ENCODE measurements at regions not wholly inside any gene's neighbourhood (a gene's known extent, or its start where the extent isn't known, plus 50 kb on each side); places are given as distances from the start of the nearest gene placed in this dataset.

DNA sequence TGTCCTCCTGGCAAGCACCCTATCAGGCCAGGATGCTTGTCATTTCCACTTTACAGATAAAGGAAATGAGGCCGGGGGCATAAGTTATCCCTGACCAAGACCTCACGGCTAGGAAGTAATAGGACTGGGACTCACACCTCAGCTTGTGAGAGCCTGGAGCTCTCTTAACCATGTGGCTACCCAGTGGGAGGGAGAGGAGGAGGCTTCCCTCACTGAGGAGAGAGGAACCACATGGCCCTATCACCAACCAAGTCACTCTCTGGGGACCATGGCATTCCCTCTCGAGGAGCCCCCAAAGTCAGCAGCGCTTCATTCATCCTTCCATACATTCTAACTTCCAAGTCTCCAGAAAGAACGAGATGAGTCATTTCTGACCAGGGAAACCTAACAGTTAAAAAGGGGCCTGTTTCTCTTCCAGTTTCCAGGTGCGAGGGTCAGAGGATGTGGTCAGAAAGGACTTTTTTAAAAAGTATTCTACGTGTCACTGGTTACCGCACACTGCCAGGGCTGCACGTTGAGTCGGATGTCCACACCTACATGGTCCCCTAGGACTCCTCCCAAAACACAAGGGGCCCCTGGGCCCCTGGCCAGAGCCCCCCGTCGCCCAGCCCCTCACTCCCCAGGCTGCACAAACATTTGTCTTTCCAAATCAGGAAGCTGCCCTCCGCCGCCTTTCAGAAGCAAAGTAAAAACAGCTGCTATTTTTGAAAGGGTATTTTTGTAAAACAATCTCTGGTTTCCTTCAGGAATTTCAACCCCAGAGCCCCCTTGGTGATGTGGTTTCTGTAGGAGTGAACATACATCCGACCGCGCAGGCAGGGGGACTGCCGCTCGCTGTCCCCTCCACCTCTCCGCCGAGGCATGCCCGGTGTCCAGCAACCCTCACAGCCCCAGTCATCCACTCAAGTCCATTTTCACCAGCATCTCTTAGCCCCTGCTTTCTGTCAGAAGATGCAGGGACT is 128.2 kb upstream of the CHST15 start:
- H2AFZ ChIP-seq (ENCODE audit: low read length) = peak overlapping the region; percentile 84

DNA sequence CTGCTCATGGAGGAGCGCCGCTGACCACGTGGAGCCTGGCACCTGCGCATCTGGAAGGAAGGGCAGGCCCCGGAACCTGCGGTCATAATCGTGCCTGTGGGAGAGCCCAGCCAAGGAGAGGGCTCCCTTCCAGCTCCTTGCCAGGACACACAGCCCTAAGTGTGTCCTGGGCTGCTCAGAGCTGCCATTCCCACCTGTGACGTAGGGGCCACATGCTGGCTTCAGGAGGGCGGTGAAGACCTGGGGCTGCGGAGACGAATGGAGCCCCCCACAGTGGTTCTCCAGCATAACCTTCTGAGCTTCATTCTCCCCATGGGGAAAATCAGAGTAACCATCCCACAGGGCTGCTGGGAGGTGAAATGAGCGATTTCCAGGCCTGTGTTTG is 127.6 kb upstream of the CHST15 start:
- Histone ChIP-seq H3K9me3 (ENCODE audit: low read length) (no peaks in the 10 kb centered on the region), H3K27ac (ENCODE audit: low read depth, low read length, poor library complexity, severe bottlenecking) (no peak overlapping the region), H4K20me1 (ENCODE audit: insufficient read depth, low read length) (no peaks in the 10 kb centered on the region), H3K4me1 (ENCODE audit: insufficient read depth, low read length, poor library complexity, severe bottlenecking) (peaks cover 25% of the 10 kb centered on the region), H3K79me2 (ENCODE audit: insufficient read depth, low read depth, low read length) (no peaks in the 10 kb centered on the region), H3K4me2 (ENCODE audit: low read length) (peak overlapping the region; percentile 73; the same call in 1 of the 2 replicates), H3K4me3 (ENCODE audit: low read depth, low read length, poor library complexity, severe bottlenecking) (no peak overlapping the region), H3K9me2 (ENCODE audit: insufficient read depth, low read length) (no peaks in the 10 kb centered on the region), H2AFZ (ENCODE audit: low read length) (peak overlapping the region; percentile 84; the same call in 1 of the 2 replicates), H3K36me3 (ENCODE audit: insufficient read depth, low read length) (no peaks in the 10 kb centered on the region)
- DNase-seq (ENCODE audit: low spot score) = no peak
- ChIA-PET CTCF (ENCODE audit: unreplicated experiment) (no interaction called here), POLR2A (interaction anchor here (0.6 to 0.8 kb wide), 2 partner anchors 116 to 206 kb away, joined by 4 to 5 read pairs; no protein-coding TSS in a partner anchor)
- BruUV-seq (replicated peaks) = no TSS peak
- intact Hi-C loops (cut with micrococcal nuclease; ENCODE audit: unreplicated experiment) = loop anchor here (10.0 kb wide), 2 partner anchors 116 to 226 kb away; no protein-coding TSS in a partner anchor
- TF ChIP-seq, protein P1, sequence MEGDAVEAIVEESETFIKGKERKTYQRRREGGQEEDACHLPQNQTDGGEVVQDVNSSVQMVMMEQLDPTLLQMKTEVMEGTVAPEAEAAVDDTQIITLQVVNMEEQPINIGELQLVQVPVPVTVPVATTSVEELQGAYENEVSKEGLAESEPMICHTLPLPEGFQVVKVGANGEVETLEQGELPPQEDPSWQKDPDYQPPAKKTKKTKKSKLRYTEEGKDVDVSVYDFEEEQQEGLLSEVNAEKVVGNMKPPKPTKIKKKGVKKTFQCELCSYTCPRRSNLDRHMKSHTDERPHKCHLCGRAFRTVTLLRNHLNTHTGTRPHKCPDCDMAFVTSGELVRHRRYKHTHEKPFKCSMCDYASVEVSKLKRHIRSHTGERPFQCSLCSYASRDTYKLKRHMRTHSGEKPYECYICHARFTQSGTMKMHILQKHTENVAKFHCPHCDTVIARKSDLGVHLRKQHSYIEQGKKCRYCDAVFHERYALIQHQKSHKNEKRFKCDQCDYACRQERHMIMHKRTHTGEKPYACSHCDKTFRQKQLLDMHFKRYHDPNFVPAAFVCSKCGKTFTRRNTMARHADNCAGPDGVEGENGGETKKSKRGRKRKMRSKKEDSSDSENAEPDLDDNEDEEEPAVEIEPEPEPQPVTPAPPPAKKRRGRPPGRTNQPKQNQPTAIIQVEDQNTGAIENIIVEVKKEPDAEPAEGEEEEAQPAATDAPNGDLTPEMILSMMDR (conservative IDR thresholded peaks at IDR 0.05; ENCODE audit: low read length) = no peak

More for the DNA sequence above, 128.2 kb upstream of the CHST15 start:
- Histone ChIP-seq H3K9me3 (ENCODE audit: low read length) (peaks cover 4% of the 10 kb centered on the region; the same call in 1 of the 2 replicates), H3K4me3 (ENCODE audit: low read depth, low read length, poor library complexity, severe bottlenecking) (peak overlapping the region; percentile 33), H3K36me3 (ENCODE audit: insufficient read depth, low read length) (no peaks in the 10 kb centered on the region), H4K20me1 (ENCODE audit: insufficient read depth, low read length) (no peaks in the 10 kb centered on the region), H3K4me2 (ENCODE audit: low read length) (peak overlapping the region; percentile 73), H3K79me2 (ENCODE audit: insufficient read depth, low read depth, low read length) (no peaks in the 10 kb centered on the region), H3K4me1 (ENCODE audit: insufficient read depth, low read length, poor library complexity, severe bottlenecking) (peaks cover 25% of the 10 kb centered on the region), H3K9me2 (ENCODE audit: insufficient read depth, low read length) (no peaks in the 10 kb centered on the region), H3K27ac (ENCODE audit: low read depth, low read length, poor library complexity, severe bottlenecking) (no peak overlapping the region)
- no peak for TF ChIP-seq EZH2phosphoT487 (IDR thresholded peaks at IDR 0.05; ENCODE audit: borderline replicate concordance, low read depth, low read length)
- TF ChIP-seq, protein P1 (conservative IDR thresholded peaks at IDR 0.05; ENCODE audit: low read length) = no peak
- POLR2A ChIA-PET = interaction anchor here (0.6 to 0.8 kb wide), 2 partner anchors 116 to 634 kb away, joined by 3 to 4 read pairs; no protein-coding TSS in a partner anchor
- intact Hi-C loops (cut with micrococcal nuclease; ENCODE audit: unreplicated experiment) = loop anchor here (10.0 kb wide), 2 partner anchors 117 to 227 kb away; no protein-coding TSS in a partner anchor
- DNase-seq (ENCODE audit: low spot score) = peak; percentile 74
- BruUV-seq (replicated peaks) = no TSS peak
- CTCF ChIA-PET (ENCODE audit: unreplicated experiment) = interaction anchor here (0.6 kb wide), 1 partner anchor 31 kb away, joined by 3 read pairs; no protein-coding TSS in a partner anchor
